GM23248 (cell line): ENCODE measurements at regions not wholly inside any gene's neighbourhood (a gene's known extent, or its start where the extent isn't known, plus 50 kb on each side); places are given as distances from the start of the nearest gene placed in this dataset.

Experiments
- EZH2 ChIP-seq: fragments of 200-600 bp; sonication (generic); IDR thresholded peaks from 2 replicates; pipeline ENCODE4 v1.6.1; 2018; ENCODE audit warnings: antibody characterized with exemption, mild to moderate bottlenecking; ENCODE audit not compliant: insufficient read depth, poor library complexity, severe bottlenecking
- EZH2phosphoT487 ChIP-seq: fragments of 200-600 bp; sonication (generic); IDR thresholded peaks from 2 replicates; pipeline ENCODE4 v1.6.1; 2018; ENCODE audit warnings: antibody characterized with exemption, moderate library complexity, mild to moderate bottlenecking, low read depth; ENCODE audit not compliant: insufficient read depth

GRCh38 chr2:209191139-209191538 lies 232.7 kb upstream of the MAP2 start:
- TF ChIP-seq EZH2 (no peak), EZH2phosphoT487 (no peak)
